B cell (primary cell): ENCODE measurements at regions not wholly inside any gene's neighbourhood (a gene's known extent, or its start where the extent isn't known, plus 50 kb on each side); places are given as distances from the start of the nearest gene placed in this dataset.

Experiments
- ATAC-seq: fragments of 200-7000 bp; cut with Tn5 transposase; one replicate; pipeline ENCODE4 v1.10.0; 2021; ENCODE audit warnings: low read depth, mild to moderate bottlenecking, moderate number of reproducible peaks, moderate library complexity
- CTCF ChIA-PET: fragments of 350-600 bp; sonication (Branson Sonifier 250); formaldehyde crosslinking; loops from one replicate; lab custom pipeline; 2021; ENCODE audit warnings: antibody characterized with exemption, inconsistent platforms; lab: Charles Lee
- POLR2A ChIA-PET: fragments of 350-600 bp; sonication (Branson Sonifier 250); formaldehyde crosslinking; loops from one replicate; lab custom pipeline; 2021; ENCODE audit warnings: antibody characterized with exemption; lab: Charles Lee
- DNase-seq: peaks from one replicate; pipeline ENCODE4 v3.0.0; 2013
- H2AFZ ChIP-seq: 2 replicates; pipeline ENCODE4 v1.6.1; 2012; ENCODE audit warnings: mild to moderate bottlenecking, low read depth, low read length; ENCODE audit not compliant: insufficient read depth, poor library complexity, severe bottlenecking
- H3K27ac ChIP-seq, 2 donors: 1 replicate in 1 of 2; 2 replicates in 1 of 2; pipeline ENCODE4 v1.5.1; 2012 to 2013; ENCODE audit warnings: low read length in 2 of 2, mild to moderate bottlenecking in 2 of 2, moderate library complexity in 1 of 2
- H3K27me3 ChIP-seq, 4 experiments: fragments of 200-600 bp in 1 of 4; sonication (generic) in 1 of 4; replicated peaks in 1 of 4; 1 replicate in 2 of 4; 2 replicates in 2 of 4; pipeline versions ENCODE4 v1.6.1 to v1.7.0; 2013 to 2016; ENCODE audit warnings: low read length in 3 of 4, mild to moderate bottlenecking in 2 of 4, mixed read lengths in 1 of 4, moderate library complexity in 1 of 4; ENCODE audit not compliant: insufficient read depth in 4 of 4, control insufficient read depth in 3 of 4; ENCODE audit errors: control extremely low read depth in 1 of 4
- H3K36me3 ChIP-seq, 2 experiments: replicated peaks in 1 of 2; 1 replicate in 1 of 2; 2 replicates in 1 of 2; pipeline versions ENCODE4 v1.6.1 to v1.7.1; 2013; ENCODE audit warnings: low read length in 1 of 2; ENCODE audit not compliant: insufficient read depth in 2 of 2, control insufficient read depth in 1 of 2; ENCODE audit errors: control extremely low read depth in 1 of 2, extremely low read depth in 1 of 2
- H3K4me1 ChIP-seq, 2 donors: fragments of 200-600 bp in 1 of 2; sonication (generic) in 1 of 2; 1 replicate in 1 of 2; 2 replicates in 1 of 2; pipeline versions ENCODE4 v1.5.1 to v1.6.1; 2013 to 2017; ENCODE audit warnings: low read length in 2 of 2; ENCODE audit not compliant: control insufficient read depth in 2 of 2, insufficient read depth in 2 of 2
- H3K4me2 ChIP-seq: replicated peaks from 2 replicates; pipeline ENCODE3; 2012; ENCODE audit warnings: mild to moderate bottlenecking, low read depth, low read length; ENCODE audit not compliant: poor library complexity, severe bottlenecking
- H3K4me3 ChIP-seq, 5 experiments: fragments of 200-600 bp in 1 of 5; sonication (generic) in 1 of 5; 1 replicate in 3 of 5; 2 replicates in 2 of 5; pipeline versions ENCODE4 v1.5.1 to v1.7.0; 2011 to 2016; ENCODE audit warnings: low read length in 4 of 5, mild to moderate bottlenecking in 4 of 5, low read depth in 2 of 5, control low read depth in 1 of 5, moderate library complexity in 1 of 5; ENCODE audit not compliant: insufficient read depth in 1 of 5; ENCODE audit errors: control extremely low read depth in 1 of 5, extremely low read depth in 1 of 5
- H3K79me2 ChIP-seq: fragments of 200-600 bp; sonication (generic); one replicate; pipeline ENCODE4 v1.6.0; 2016; ENCODE audit warnings: low read length; ENCODE audit not compliant: control insufficient read depth, insufficient read depth
- H3K9ac ChIP-seq: fragments of 200-600 bp; sonication (generic); 2 replicates; pipeline ENCODE4 v1.6.1; 2017; ENCODE audit warnings: mild to moderate bottlenecking, low read length, moderate library complexity
- H3K9me3 ChIP-seq, 3 donors: one replicate each; pipeline versions ENCODE4 v1.6.1 to v1.7.1; 2013; ENCODE audit warnings: low read length in 2 of 3; ENCODE audit not compliant: control insufficient read depth in 2 of 3, insufficient read depth in 1 of 3; ENCODE audit errors: control extremely low read depth in 1 of 3
- H4K20me1 ChIP-seq: 2 replicates; pipeline ENCODE4 v1.6.0; 2012; ENCODE audit warnings: mild to moderate bottlenecking, low read length; ENCODE audit not compliant: insufficient read depth, control insufficient read depth, poor library complexity, severe bottlenecking
- H3K27ac Mint-ChIP-seq: one replicate; pipeline ENCODE4 v1.8.0; 2021; ENCODE audit warnings: mixed read lengths
- H3K27me3 Mint-ChIP-seq: one replicate; pipeline ENCODE4 v1.8.0; 2021; ENCODE audit warnings: mixed read lengths
- H3K4me1 Mint-ChIP-seq: one replicate; pipeline ENCODE4 v1.8.0; 2021; ENCODE audit warnings: mixed read lengths
- H3K4me3 Mint-ChIP-seq: one replicate; pipeline ENCODE4 v1.8.0; 2021; ENCODE audit warnings: mixed read lengths
- H3K9me3 Mint-ChIP-seq: one replicate; pipeline ENCODE4 v1.8.0; 2022; ENCODE audit warnings: mixed read lengths; ENCODE audit not compliant: insufficient read depth
- EZH2 ChIP-seq: IDR thresholded peaks from 2 replicates; pipeline ENCODE4 v1.6.1; 2012; ENCODE audit warnings: borderline replicate concordance, low read depth, mild to moderate bottlenecking, moderate library complexity, low read length; ENCODE audit not compliant: insufficient read depth, poor library complexity, severe bottlenecking
- WGBS: methylation state at CpG from one replicate; pipeline ENCODE4 v1.1.5; 2013; ENCODE audit warnings: missing lambda C conversion rate; ENCODE audit not compliant: insufficient coverage; 5-methylcytosine and 5-hydroxymethylcytosine counted together
- intact Hi-C: fragments of 100-400 bp; cut with micrococcal nuclease; formaldehyde crosslinking; loops from one replicate; pipeline ENCODE4 v1.10.0; 2022
- TF ChIP-seq, protein P1 (sequence below): fragments of 200-600 bp; IDR thresholded peaks from one replicate; pipeline ENCODE4 v1.8.0; 2022; ENCODE audit warnings: antibody characterized with exemption, mild to moderate bottlenecking

DNA sequence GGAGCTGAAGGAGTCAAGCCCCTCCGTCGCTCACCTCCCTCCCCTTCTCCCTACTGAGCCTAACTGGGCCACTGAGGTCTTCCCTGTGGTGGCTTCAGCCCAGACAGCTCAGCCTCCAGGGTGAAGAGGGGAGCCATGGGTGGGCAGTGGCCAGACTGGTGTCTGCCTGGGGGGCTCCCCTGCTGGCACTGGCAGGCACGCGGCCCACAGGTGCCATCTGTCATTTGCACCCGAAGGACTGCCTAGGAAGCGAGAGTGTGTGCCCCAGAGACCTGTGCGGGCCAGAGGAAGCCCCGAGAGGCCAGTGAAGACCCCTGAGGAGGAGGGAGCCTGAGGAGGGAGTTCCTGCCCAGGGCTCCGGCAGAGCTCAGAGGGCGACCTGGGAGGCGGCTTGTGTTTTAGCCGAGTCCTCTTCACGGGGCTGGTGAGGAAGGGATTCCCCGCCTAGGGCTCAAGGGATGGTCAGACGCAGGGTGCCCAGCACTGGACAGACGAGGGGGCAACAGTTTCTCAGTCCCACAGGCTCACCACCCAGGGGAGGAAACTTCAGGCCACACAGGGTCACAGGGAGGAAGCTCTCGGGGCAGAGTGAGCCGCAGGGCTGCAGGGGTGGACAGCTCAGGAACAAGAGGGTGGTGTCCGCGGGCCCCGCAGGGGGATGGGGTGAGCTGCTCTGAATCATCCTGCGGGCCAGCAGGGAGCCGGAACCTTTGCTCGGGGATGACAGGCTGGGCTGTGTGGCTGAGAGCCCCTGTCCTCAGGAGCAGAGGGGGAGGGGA, 76.2 kb upstream of the PPP2R2D start:
- Histone ChIP-seq H3K4me3 (no peak overlapping the region), H3K27ac (no peak overlapping the region), H3K9ac (no peak overlapping the region), H3K36me3 (no peaks in the 10 kb centered on the region), H2AFZ (no peak overlapping the region), H3K4me1 (no peaks in the 10 kb centered on the region), H3K4me2 (no peak overlapping the region), H3K79me2 (no peaks in the 10 kb centered on the region), H3K27me3 (peaks cover 0 to 2% (median 0%) of the 10 kb centered on the region in 4 experiments), H3K9me3 (peaks cover 0 to 7% (median 0%) of the 10 kb centered on the region in 3 donors), H4K20me1 (no peaks in the 10 kb centered on the region)
- Mint-ChIP-seq H3K4me1 (no peaks in the 10 kb centered on the region), H3K27ac (no peak overlapping the region), H3K27me3 (no peaks in the 10 kb centered on the region), H3K9me3 (peaks cover 4% of the 10 kb centered on the region), H3K4me3 (no peak overlapping the region)
- TF ChIP-seq, protein P1, sequence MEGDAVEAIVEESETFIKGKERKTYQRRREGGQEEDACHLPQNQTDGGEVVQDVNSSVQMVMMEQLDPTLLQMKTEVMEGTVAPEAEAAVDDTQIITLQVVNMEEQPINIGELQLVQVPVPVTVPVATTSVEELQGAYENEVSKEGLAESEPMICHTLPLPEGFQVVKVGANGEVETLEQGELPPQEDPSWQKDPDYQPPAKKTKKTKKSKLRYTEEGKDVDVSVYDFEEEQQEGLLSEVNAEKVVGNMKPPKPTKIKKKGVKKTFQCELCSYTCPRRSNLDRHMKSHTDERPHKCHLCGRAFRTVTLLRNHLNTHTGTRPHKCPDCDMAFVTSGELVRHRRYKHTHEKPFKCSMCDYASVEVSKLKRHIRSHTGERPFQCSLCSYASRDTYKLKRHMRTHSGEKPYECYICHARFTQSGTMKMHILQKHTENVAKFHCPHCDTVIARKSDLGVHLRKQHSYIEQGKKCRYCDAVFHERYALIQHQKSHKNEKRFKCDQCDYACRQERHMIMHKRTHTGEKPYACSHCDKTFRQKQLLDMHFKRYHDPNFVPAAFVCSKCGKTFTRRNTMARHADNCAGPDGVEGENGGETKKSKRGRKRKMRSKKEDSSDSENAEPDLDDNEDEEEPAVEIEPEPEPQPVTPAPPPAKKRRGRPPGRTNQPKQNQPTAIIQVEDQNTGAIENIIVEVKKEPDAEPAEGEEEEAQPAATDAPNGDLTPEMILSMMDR: no peak
- TF ChIP-seq EZH2: no peak
- intact Hi-C loops: no loop called here
- DNase-seq (no peak), ATAC-seq (no peak)
- 44% methylated on average over 24 of the region's 24 CpGs for WGBS
- POLR2A ChIA-PET: no interaction called here
- CTCF ChIA-PET: no interaction called here

GRCh38 chr10:131825150-131825848, 75.5 kb upstream of the PPP2R2D start:
- no peak overlapping the region for H3K27ac ChIP-seq
- no peaks in the 10 kb centered on the region for H4K20me1 ChIP-seq
- no peak overlapping the region for H3K4me3 ChIP-seq
- WGBS: 62% methylated on average over 14 of the region's 15 CpGs
- no peak overlapping the region for H2AFZ ChIP-seq
- TF ChIP-seq, protein P1: no peak
- no peak for TF ChIP-seq EZH2
- H3K9me3 ChIP-seq: peaks cover 0 to 8% (median 0%) of the 10 kb centered on the region in 3 donors
- peaks cover 0 to 2% (median 0%) of the 10 kb centered on the region in 4 experiments for H3K27me3 ChIP-seq
- ChIA-PET POLR2A (no interaction called here), CTCF (no interaction called here)
- H3K9me3 Mint-ChIP-seq: peaks cover 4% of the 10 kb centered on the region
- no peak overlapping the region for H3K27ac Mint-ChIP-seq
- H3K36me3 ChIP-seq: no peaks in the 10 kb centered on the region
- no peaks in the 10 kb centered on the region for H3K4me1 Mint-ChIP-seq
- no peak overlapping the region for H3K9ac ChIP-seq
- H3K4me1 ChIP-seq: no peaks in the 10 kb centered on the region
- H3K4me3 Mint-ChIP-seq: no peak overlapping the region
- intact Hi-C loops: no loop called here
- no peaks in the 10 kb centered on the region for H3K79me2 ChIP-seq
- DNase-seq (no peak), ATAC-seq (no peak)
- H3K27me3 Mint-ChIP-seq: peaks cover 4% of the 10 kb centered on the region
- H3K4me2 ChIP-seq: no peak overlapping the region
